ENCODE measurements at regions not wholly inside any gene's neighbourhood (a gene's known extent, or its start where the extent isn't known, plus 50 kb on each side); places are given as distances from the start of the nearest gene placed in this dataset.

- no peak for FAIRE-seq
- WGBS, 3 donors, result 80 to 84% (median 83%) methylated on average over 4 of the region's 4 CpGs
Observed at GRCh38 chr21:28358702-28359101, 634.0 kb downstream of the LTN1 start.

GRCh38 chr21:28358170-28358569 is 634.5 kb downstream of the LTN1 start:
- no peak for DNase-seq
- Histone ChIP-seq H3K4me1 (ENCODE audit: control insufficient read depth in 3 of 3, insufficient read depth in 2 of 3, low read depth in 1 of 3, low read length in 2 of 3) (no peaks in the 10 kb centered on the region), H3K9me3 (ENCODE audit: control insufficient read depth in 2 of 2, insufficient read depth in 1 of 2, low read depth in 1 of 2, low read length in 1 of 2) (no peaks in the 10 kb centered on the region), H3K4me3 (ENCODE audit: low read depth in 1 of 3, low read length in 3 of 3) (no peak overlapping the region), H3K36me3 (ENCODE audit: control insufficient read depth in 3 of 3, insufficient read depth in 2 of 3, low read depth in 1 of 3, low read length in 3 of 3) (no peaks in the 10 kb centered on the region), H3K27ac (ENCODE audit: low read depth in 1 of 3, low read length in 2 of 3) (no peak overlapping the region), H3K27me3 (ENCODE audit: control insufficient read depth in 3 of 3, insufficient read depth in 3 of 3, low read length in 3 of 3) (no peaks in the 10 kb centered on the region)
- FAIRE-seq, result no peak
- 75 to 94% (median 79%) methylated on average over 1 of the region's 1 CpG for WGBS, 3 donors

More at GRCh38 chr21:28358702-28359101, 634.0 kb downstream of the LTN1 start:
- DNase-seq, result no peak
- Histone ChIP-seq H3K27ac (ENCODE audit: low read depth in 1 of 3, low read length in 2 of 3) (no peak overlapping the region), H3K4me3 (ENCODE audit: low read depth in 1 of 3, low read length in 3 of 3) (no peak overlapping the region), H3K27me3 (ENCODE audit: control insufficient read depth in 3 of 3, insufficient read depth in 3 of 3, low read length in 3 of 3) (no peaks in the 10 kb centered on the region), H3K36me3 (ENCODE audit: control insufficient read depth in 3 of 3, insufficient read depth in 2 of 3, low read depth in 1 of 3, low read length in 3 of 3) (no peaks in the 10 kb centered on the region), H3K4me1 (ENCODE audit: control insufficient read depth in 3 of 3, insufficient read depth in 2 of 3, low read depth in 1 of 3, low read length in 2 of 3) (no peaks in the 10 kb centered on the region), H3K9me3 (ENCODE audit: control insufficient read depth in 2 of 2, insufficient read depth in 1 of 2, low read depth in 1 of 2, low read length in 1 of 2) (no peaks in the 10 kb centered on the region)

- no peak for FAIRE-seq
- H3K27ac ChIP-seq (ENCODE audit: low read depth in 1 of 3, low read length in 2 of 3), result no peak overlapping the region
- H3K27me3 ChIP-seq (ENCODE audit: control insufficient read depth in 3 of 3, insufficient read depth in 3 of 3, low read length in 3 of 3), result no peaks in the 10 kb centered on the region
- no peak for DNase-seq
- H3K9me3 ChIP-seq (ENCODE audit: control insufficient read depth in 2 of 2, insufficient read depth in 1 of 2, low read depth in 1 of 2, low read length in 1 of 2), result no peaks in the 10 kb centered on the region
- WGBS, 3 donors, result 90 to 98% (median 94%) methylated on average over 3 of the region's 3 CpGs
- no peak overlapping the region for H3K4me3 ChIP-seq (ENCODE audit: low read depth in 1 of 3, low read length in 3 of 3)
- no peaks in the 10 kb centered on the region for H3K4me1 ChIP-seq (ENCODE audit: control insufficient read depth in 3 of 3, insufficient read depth in 2 of 3, low read depth in 1 of 3, low read length in 2 of 3)
- no peaks in the 10 kb centered on the region for H3K36me3 ChIP-seq (ENCODE audit: control insufficient read depth in 3 of 3, insufficient read depth in 2 of 3, low read depth in 1 of 3, low read length in 3 of 3)
Observed at GRCh38 chr21:28357743-28358142, 634.9 kb downstream of the LTN1 start.

- no peak for DNase-seq
- no peak overlapping the region for H3K27ac ChIP-seq (ENCODE audit: low read depth in 1 of 3, low read length in 2 of 3)
- no peaks in the 10 kb centered on the region for H3K9me3 ChIP-seq (ENCODE audit: control insufficient read depth in 2 of 2, insufficient read depth in 1 of 2, low read depth in 1 of 2, low read length in 1 of 2)
- H3K27me3 ChIP-seq (ENCODE audit: control insufficient read depth in 3 of 3, insufficient read depth in 3 of 3, low read length in 3 of 3), result no peaks in the 10 kb centered on the region
- H3K36me3 ChIP-seq (ENCODE audit: control insufficient read depth in 3 of 3, insufficient read depth in 2 of 3, low read depth in 1 of 3, low read length in 3 of 3), result no peaks in the 10 kb centered on the region
- H3K4me1 ChIP-seq (ENCODE audit: control insufficient read depth in 3 of 3, insufficient read depth in 2 of 3, low read depth in 1 of 3, low read length in 2 of 3), result no peaks in the 10 kb centered on the region
- no peak for FAIRE-seq
- H3K4me3 ChIP-seq (ENCODE audit: low read depth in 1 of 3, low read length in 3 of 3), result no peak overlapping the region
- WGBS, 3 donors, result 86 to 93% (median 91%) methylated on average over 2 of the region's 2 CpGs
Observed at GRCh38 chr21:28356422-28356821, 636.3 kb downstream of the LTN1 start.

GRCh38 chr21:28345934-28346333 is 646.7 kb downstream of the LTN1 start:
- no peak overlapping the region for H3K4me3 ChIP-seq (ENCODE audit: low read depth in 1 of 3, low read length in 3 of 3)
- no peaks in the 10 kb centered on the region for H3K4me1 ChIP-seq (ENCODE audit: control insufficient read depth in 3 of 3, insufficient read depth in 2 of 3, low read depth in 1 of 3, low read length in 2 of 3)
- no peak for FAIRE-seq
- WGBS, 3 donors, result 63 to 78% (median 68%) methylated on average over 2 of the region's 2 CpGs
- H3K27me3 ChIP-seq (ENCODE audit: control insufficient read depth in 3 of 3, insufficient read depth in 3 of 3, low read length in 3 of 3), result no peaks in the 10 kb centered on the region
- no peak overlapping the region for H3K27ac ChIP-seq (ENCODE audit: low read depth in 1 of 3, low read length in 2 of 3)
- no peaks in the 10 kb centered on the region for H3K36me3 ChIP-seq (ENCODE audit: control insufficient read depth in 3 of 3, insufficient read depth in 2 of 3, low read depth in 1 of 3, low read length in 3 of 3)
- H3K9me3 ChIP-seq (ENCODE audit: control insufficient read depth in 2 of 2, insufficient read depth in 1 of 2, low read depth in 1 of 2, low read length in 1 of 2), result peaks cover 1 to 3% of the 10 kb centered on the region in 2 donors
- DNase-seq, result no peak

- peaks cover 1 to 3% of the 10 kb centered on the region in 2 donors for H3K9me3 ChIP-seq (ENCODE audit: control insufficient read depth in 2 of 2, insufficient read depth in 1 of 2, low read depth in 1 of 2, low read length in 1 of 2)
- H3K27me3 ChIP-seq (ENCODE audit: control insufficient read depth in 3 of 3, insufficient read depth in 3 of 3, low read length in 3 of 3), result no peaks in the 10 kb centered on the region
- no peaks in the 10 kb centered on the region for H3K4me1 ChIP-seq (ENCODE audit: control insufficient read depth in 3 of 3, insufficient read depth in 2 of 3, low read depth in 1 of 3, low read length in 2 of 3)
- WGBS, 3 donors, result 94 to 100% (median 97%) methylated on average over 1 of the region's 1 CpG
- H3K4me3 ChIP-seq (ENCODE audit: low read depth in 1 of 3, low read length in 3 of 3), result no peak overlapping the region
- H3K36me3 ChIP-seq (ENCODE audit: control insufficient read depth in 3 of 3, insufficient read depth in 2 of 3, low read depth in 1 of 3, low read length in 3 of 3), result no peaks in the 10 kb centered on the region
- no peak for DNase-seq
- H3K27ac ChIP-seq (ENCODE audit: low read depth in 1 of 3, low read length in 2 of 3), result no peak overlapping the region
- FAIRE-seq, result no peak
Observed at GRCh38 chr21:28344985-28345384, 647.7 kb downstream of the LTN1 start.

- Histone ChIP-seq H3K4me3 (ENCODE audit: low read depth in 1 of 3, low read length in 3 of 3) (no peak overlapping the region), H3K27me3 (ENCODE audit: control insufficient read depth in 3 of 3, insufficient read depth in 3 of 3, low read length in 3 of 3) (no peaks in the 10 kb centered on the region), H3K4me1 (ENCODE audit: control insufficient read depth in 3 of 3, insufficient read depth in 2 of 3, low read depth in 1 of 3, low read length in 2 of 3) (peaks cover 0 to 8% (median 0%) of the 10 kb centered on the region in 3 donors), H3K9me3 (ENCODE audit: control insufficient read depth in 2 of 2, insufficient read depth in 1 of 2, low read depth in 1 of 2, low read length in 1 of 2) (peaks cover 1 to 3% of the 10 kb centered on the region in 2 donors), H3K36me3 (ENCODE audit: control insufficient read depth in 3 of 3, insufficient read depth in 2 of 3, low read depth in 1 of 3, low read length in 3 of 3) (no peaks in the 10 kb centered on the region), H3K27ac (ENCODE audit: low read depth in 1 of 3, low read length in 2 of 3) (no peak overlapping the region)
- FAIRE-seq (no peak), DNase-seq (no peak)
- WGBS, 3 donors, result 81 to 91% (median 83%) methylated on average over 2 of the region's 2 CpGs
Observed at GRCh38 chr21:28342212-28342810, 650.4 kb downstream of the LTN1 start.

- peaks cover 0 to 8% (median 0%) of the 10 kb centered on the region in 3 donors for H3K4me1 ChIP-seq (ENCODE audit: control insufficient read depth in 3 of 3, insufficient read depth in 2 of 3, low read depth in 1 of 3, low read length in 2 of 3)
- no peaks in the 10 kb centered on the region for H3K36me3 ChIP-seq (ENCODE audit: control insufficient read depth in 3 of 3, insufficient read depth in 2 of 3, low read depth in 1 of 3, low read length in 3 of 3)
- no peaks in the 10 kb centered on the region for H3K27me3 ChIP-seq (ENCODE audit: control insufficient read depth in 3 of 3, insufficient read depth in 3 of 3, low read length in 3 of 3)
- WGBS, 3 donors, result 58 to 72% (median 69%) methylated on average over 3 of the region's 3 CpGs
- DNase-seq, result peak in 1 of 2 donors; percentile 6
- no peak for FAIRE-seq
- no peaks in the 10 kb centered on the region for H3K9me3 ChIP-seq (ENCODE audit: control insufficient read depth in 2 of 2, insufficient read depth in 1 of 2, low read depth in 1 of 2, low read length in 1 of 2)
- peak overlapping the region in 1 of 3 donors; percentile 25 for H3K27ac ChIP-seq (ENCODE audit: low read depth in 1 of 3, low read length in 2 of 3)
- H3K4me3 ChIP-seq (ENCODE audit: low read depth in 1 of 3, low read length in 3 of 3), result no peak overlapping the region
Observed at GRCh38 chr21:28339403-28339802, 653.3 kb downstream of the LTN1 start.

- FAIRE-seq (no peak), DNase-seq (no peak)
- Histone ChIP-seq H3K9me3 (ENCODE audit: control insufficient read depth in 2 of 2, insufficient read depth in 1 of 2, low read depth in 1 of 2, low read length in 1 of 2) (no peaks in the 10 kb centered on the region), H3K36me3 (ENCODE audit: control insufficient read depth in 3 of 3, insufficient read depth in 2 of 3, low read depth in 1 of 3, low read length in 3 of 3) (no peaks in the 10 kb centered on the region), H3K4me1 (ENCODE audit: control insufficient read depth in 3 of 3, insufficient read depth in 2 of 3, low read depth in 1 of 3, low read length in 2 of 3) (peaks cover 0 to 8% (median 0%) of the 10 kb centered on the region in 3 donors), H3K27me3 (ENCODE audit: control insufficient read depth in 3 of 3, insufficient read depth in 3 of 3, low read length in 3 of 3) (no peaks in the 10 kb centered on the region), H3K4me3 (ENCODE audit: low read depth in 1 of 3, low read length in 3 of 3) (no peak overlapping the region), H3K27ac (ENCODE audit: low read depth in 1 of 3, low read length in 2 of 3) (no peak overlapping the region)
- WGBS, 3 donors, result 60 to 71% (median 61%) methylated on average over 5 of the region's 5 CpGs
Observed at GRCh38 chr21:28338701-28339305, 653.9 kb downstream of the LTN1 start.
